Colonic mucosa (tissue), 4 donors: ENCODE measurements at regions not wholly inside any gene's neighbourhood (a gene's known extent, or its start where the extent isn't known, plus 50 kb on each side); places are given as distances from the start of the nearest gene placed in this dataset.

Experiments
- DNase-seq: peaks from one replicate; pipeline ENCODE4 v3.0.0-alpha.2; 2020
- H3K27ac ChIP-seq: fragments of 200-600 bp; one replicate; pipeline ENCODE4 v1.8.0; 2021
- H3K27me3 ChIP-seq: fragments of 200-600 bp; one replicate; pipeline ENCODE4 v1.8.0; 2021
- H3K36me3 ChIP-seq: fragments of 200-600 bp; one replicate; pipeline ENCODE4 v1.8.0; 2021
- H3K4me1 ChIP-seq: fragments of 200-600 bp; one replicate; pipeline ENCODE4 v1.8.0; 2021; ENCODE audit warnings: mild to moderate bottlenecking
- H3K4me3 ChIP-seq: fragments of 200-600 bp; one replicate; pipeline ENCODE4 v1.8.0; 2021
- H3K9ac ChIP-seq, 2 donors: one replicate each; pipeline ENCODE4 v1.7.0; 2013; ENCODE audit warnings: control low read depth in 2 of 2, low read depth in 2 of 2, low read length in 2 of 2
- H3K9me3 ChIP-seq: fragments of 200-600 bp; one replicate; pipeline ENCODE4 v1.8.0; 2021
- CTCF ChIP-seq: fragments of 200-600 bp; IDR thresholded peaks from one replicate; pipeline ENCODE4 v1.8.0; 2022; ENCODE audit warnings: antibody characterized with exemption, mild to moderate bottlenecking
- intact Hi-C: fragments of 100-400 bp; cut with DNase I; formaldehyde crosslinking; loops from one replicate; pipeline ENCODE4 v1.14.1; 2022
- donor health status: healthy.
- donor health status: DM: no; HTN: no; CAD: no.
- donor health status: DM: no; HTN: no; CAD: no.

GRCh38 chr4:181784881-181785280 is 458.3 kb upstream of the TENM3 start:
- Histone ChIP-seq H3K9me3 (no peaks in the 10 kb centered on the region), H3K9ac (no peak overlapping the region), H3K27ac (no peak overlapping the region), H3K4me1 (no peaks in the 10 kb centered on the region), H3K4me3 (no peak overlapping the region), H3K36me3 (no peaks in the 10 kb centered on the region), H3K27me3 (no peaks in the 10 kb centered on the region)
- DNase-seq = no peak
- intact Hi-C loops = no loop called here
- no peak for TF ChIP-seq CTCF

- Histone ChIP-seq H3K9ac (no peak overlapping the region), H3K4me3 (no peak overlapping the region), H3K36me3 (no peaks in the 10 kb centered on the region), H3K4me1 (no peaks in the 10 kb centered on the region), H3K9me3 (no peaks in the 10 kb centered on the region), H3K27me3 (no peaks in the 10 kb centered on the region), H3K27ac (no peak overlapping the region)
- DNase-seq = no peak
- intact Hi-C loops = no loop called here
- TF ChIP-seq CTCF = no peak
These were observed 450.6 kb upstream of the TENM3 start for GRCh38 chr4:181792641-181793040.

- Histone ChIP-seq H3K4me3 (no peak overlapping the region), H3K9me3 (no peaks in the 10 kb centered on the region), H3K27me3 (no peaks in the 10 kb centered on the region), H3K9ac (no peak overlapping the region), H3K27ac (no peak overlapping the region), H3K4me1 (no peaks in the 10 kb centered on the region), H3K36me3 (no peaks in the 10 kb centered on the region)
- intact Hi-C loops = no loop called here
- no peak for DNase-seq
- TF ChIP-seq CTCF = no peak
These were observed 450.1 kb upstream of the TENM3 start for GRCh38 chr4:181793096-181793495.

- Histone ChIP-seq H3K4me3 (no peak overlapping the region), H3K9ac (no peak overlapping the region), H3K27me3 (no peaks in the 10 kb centered on the region), H3K36me3 (no peaks in the 10 kb centered on the region), H3K4me1 (no peaks in the 10 kb centered on the region), H3K27ac (no peak overlapping the region), H3K9me3 (no peaks in the 10 kb centered on the region)
- no peak for DNase-seq
- no peak for TF ChIP-seq CTCF
- intact Hi-C loops = no loop called here
These were observed 446.7 kb upstream of the TENM3 start for GRCh38 chr4:181796502-181796901.

GRCh38 chr4:181798536-181798935 is 444.7 kb upstream of the TENM3 start:
- TF ChIP-seq CTCF = no peak

More at GRCh38 chr4:181798536-181798935, 444.7 kb upstream of the TENM3 start:
- Histone ChIP-seq H3K4me3 (no peak overlapping the region), H3K27me3 (no peaks in the 10 kb centered on the region), H3K4me1 (no peaks in the 10 kb centered on the region), H3K36me3 (no peaks in the 10 kb centered on the region), H3K9me3 (no peaks in the 10 kb centered on the region), H3K9ac (no peak overlapping the region), H3K27ac (no peak overlapping the region)
- intact Hi-C loops = no loop called here
- no peak for DNase-seq
